ENCODE measurements at regions not wholly inside any gene's neighbourhood (a gene's known extent, or its start where the extent isn't known, plus 50 kb on each side); places are given as distances from the start of the nearest gene placed in this dataset.

GRCh38 chr5:169531631-169532030 is 51.9 kb upstream of the SPDL1 start:
- DNase-seq, result no peak

- no peak for DNase-seq
Measured at GRCh38 chr5:169527863-169528262, 55.7 kb upstream of the SPDL1 start.

- DNase-seq, result no peak
Measured at GRCh38 chr5:169527066-169527465, 56.5 kb upstream of the SPDL1 start.

- peak; percentile 12 for DNase-seq
Measured at GRCh38 chr5:169522851-169523250, 60.7 kb upstream of the SPDL1 start.

GRCh38 chr5:169521366-169521983 is 62.1 kb upstream of the SPDL1 start:
- DNase-seq, result no peak

GRCh38 chr5:169519358-169519757 is 64.2 kb upstream of the SPDL1 start:
- no peak for DNase-seq

- peak; percentile 40 for DNase-seq
Measured at GRCh38 chr5:169518779-169519178, 64.8 kb upstream of the SPDL1 start.

GRCh38 chr5:169512385-169512784 is 71.2 kb upstream of the SPDL1 start:
- DNase-seq, result no peak

- DNase-seq, result no peak
Measured at GRCh38 chr5:169511708-169512107, 71.9 kb upstream of the SPDL1 start.

GRCh38 chr5:169507051-169507450 is 76.5 kb upstream of the SPDL1 start:
- no peak for DNase-seq

- DNase-seq, result no peak
Measured at GRCh38 chr5:169503886-169504285, 79.7 kb upstream of the SPDL1 start.

- DNase-seq, result no peak
Measured at GRCh38 chr5:169499990-169500505, 83.5 kb upstream of the SPDL1 start.

- no peak for DNase-seq
Measured at GRCh38 chr5:169496878-169497277, 86.7 kb upstream of the SPDL1 start.

GRCh38 chr5:169494941-169495548 is 88.5 kb upstream of the SPDL1 start:
- no peak for DNase-seq

GRCh38 chr5:169494383-169494935 is 89.1 kb upstream of the SPDL1 start:
- no peak for DNase-seq

- DNase-seq, result no peak
Measured at GRCh38 chr5:169474226-169474625, 109.3 kb upstream of the SPDL1 start.

- DNase-seq, result no peak
Measured at GRCh38 chr5:169472544-169472943, 111.0 kb upstream of the SPDL1 start.

- no peak for DNase-seq
Measured at GRCh38 chr5:169471021-169471420, 112.6 kb upstream of the SPDL1 start.

GRCh38 chr5:169467041-169467771 is 116.4 kb upstream of the SPDL1 start:
- DNase-seq, result no peak

GRCh38 chr5:169460896-169461295 is 122.7 kb upstream of the SPDL1 start:
- no peak for DNase-seq

- DNase-seq, result no peak
Measured at GRCh38 chr5:169460123-169460522, 123.5 kb upstream of the SPDL1 start.

GRCh38 chr5:169458221-169458620 is 125.4 kb upstream of the SPDL1 start:
- no peak for DNase-seq

GRCh38 chr5:169450464-169450863 is 133.1 kb upstream of the SPDL1 start:
- DNase-seq, result no peak

GRCh38 chr5:169448826-169449225 is 134.7 kb upstream of the SPDL1 start:
- no peak for DNase-seq
